Lower lobe of right lung (tissue), 2 donors: ENCODE measurements at regions not wholly inside any gene's neighbourhood (a gene's known extent, or its start where the extent isn't known, plus 50 kb on each side); places are given as distances from the start of the nearest gene placed in this dataset.

Experiments used
- ATAC-seq, 2 donors: fragments of 200-7000 bp; cut with Tn5 transposase; one replicate each; pipeline ENCODE4 v1.9.1; 2020 to 2022; ENCODE audit warnings: mild to moderate bottlenecking in 2 of 2, moderate library complexity in 2 of 2
- DNase-seq: peaks from one replicate; pipeline ENCODE4 v3.0.0-alpha.2; 2020
- H3K27ac ChIP-seq: fragments of 200-600 bp; one replicate; pipeline ENCODE4 v1.8.0; 2022
- H3K27me3 ChIP-seq: fragments of 200-600 bp; one replicate; pipeline ENCODE4 v1.8.0; 2022; ENCODE audit warnings: low read depth
- H3K36me3 ChIP-seq: fragments of 200-600 bp; one replicate; pipeline ENCODE4 v1.8.0; 2022; ENCODE audit warnings: mild to moderate bottlenecking
- H3K4me1 ChIP-seq: fragments of 200-600 bp; one replicate; pipeline ENCODE4 v1.8.0; 2022
- H3K4me3 ChIP-seq: fragments of 200-600 bp; one replicate; pipeline ENCODE4 v1.8.0; 2022; ENCODE audit warnings: mild to moderate bottlenecking
- H3K9me3 ChIP-seq: fragments of 200-600 bp; one replicate; pipeline ENCODE4 v1.8.0; 2022
- intact Hi-C: fragments of 100-400 bp; cut with DNase I; formaldehyde crosslinking; loops from one replicate; pipeline ENCODE4 v1.11.0; 2022
- TF ChIP-seq, protein P1 (sequence below): fragments of 200-600 bp; IDR thresholded peaks from one replicate; pipeline ENCODE4 v1.8.0; 2022; ENCODE audit warnings: antibody characterized with exemption, mild to moderate bottlenecking
- donor health status: DM: no; HTN: yes; CAD: no; lungs with severe emphysema.

DNA sequence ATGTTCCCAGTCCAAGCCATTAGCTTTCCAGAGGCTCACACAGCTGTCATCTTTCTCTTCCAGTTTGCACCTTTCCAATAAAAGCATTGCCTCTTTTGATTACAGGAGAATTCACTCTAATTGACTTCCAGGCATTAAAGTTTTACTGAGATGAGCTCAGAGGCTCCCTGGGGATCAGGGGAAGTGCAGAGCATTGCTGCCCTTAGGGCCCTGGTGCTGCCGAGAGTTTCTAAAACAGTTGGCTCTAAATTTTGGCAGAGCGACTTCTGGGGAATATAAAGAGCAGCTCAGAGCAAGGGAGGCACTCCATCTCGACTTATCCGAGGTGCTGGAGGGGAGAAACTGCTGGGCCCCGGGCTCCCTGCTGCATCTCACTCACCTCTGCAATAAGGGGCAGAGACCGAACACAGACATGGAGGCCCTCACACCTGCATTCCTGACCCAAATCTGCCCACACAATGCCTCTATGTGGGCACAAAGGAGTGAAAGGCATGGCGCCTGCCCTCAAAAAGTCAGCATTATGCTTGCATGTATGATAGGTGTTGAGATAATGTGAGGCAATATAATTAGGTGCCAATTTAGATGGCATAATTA lies 61.7 kb downstream of the SCN11A start:
- intact Hi-C loops = no loop called here
- TF ChIP-seq, protein P1, sequence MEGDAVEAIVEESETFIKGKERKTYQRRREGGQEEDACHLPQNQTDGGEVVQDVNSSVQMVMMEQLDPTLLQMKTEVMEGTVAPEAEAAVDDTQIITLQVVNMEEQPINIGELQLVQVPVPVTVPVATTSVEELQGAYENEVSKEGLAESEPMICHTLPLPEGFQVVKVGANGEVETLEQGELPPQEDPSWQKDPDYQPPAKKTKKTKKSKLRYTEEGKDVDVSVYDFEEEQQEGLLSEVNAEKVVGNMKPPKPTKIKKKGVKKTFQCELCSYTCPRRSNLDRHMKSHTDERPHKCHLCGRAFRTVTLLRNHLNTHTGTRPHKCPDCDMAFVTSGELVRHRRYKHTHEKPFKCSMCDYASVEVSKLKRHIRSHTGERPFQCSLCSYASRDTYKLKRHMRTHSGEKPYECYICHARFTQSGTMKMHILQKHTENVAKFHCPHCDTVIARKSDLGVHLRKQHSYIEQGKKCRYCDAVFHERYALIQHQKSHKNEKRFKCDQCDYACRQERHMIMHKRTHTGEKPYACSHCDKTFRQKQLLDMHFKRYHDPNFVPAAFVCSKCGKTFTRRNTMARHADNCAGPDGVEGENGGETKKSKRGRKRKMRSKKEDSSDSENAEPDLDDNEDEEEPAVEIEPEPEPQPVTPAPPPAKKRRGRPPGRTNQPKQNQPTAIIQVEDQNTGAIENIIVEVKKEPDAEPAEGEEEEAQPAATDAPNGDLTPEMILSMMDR = no peak
- no peaks in the 10 kb centered on the region for H3K27me3 ChIP-seq
- no peak for DNase-seq
- no peak overlapping the region for H3K27ac ChIP-seq
- no peak for ATAC-seq
- H3K36me3 ChIP-seq = no peaks in the 10 kb centered on the region
- H3K4me3 ChIP-seq = no peak overlapping the region
- H3K4me1 ChIP-seq = no peaks in the 10 kb centered on the region
- no peaks in the 10 kb centered on the region for H3K9me3 ChIP-seq

DNA sequence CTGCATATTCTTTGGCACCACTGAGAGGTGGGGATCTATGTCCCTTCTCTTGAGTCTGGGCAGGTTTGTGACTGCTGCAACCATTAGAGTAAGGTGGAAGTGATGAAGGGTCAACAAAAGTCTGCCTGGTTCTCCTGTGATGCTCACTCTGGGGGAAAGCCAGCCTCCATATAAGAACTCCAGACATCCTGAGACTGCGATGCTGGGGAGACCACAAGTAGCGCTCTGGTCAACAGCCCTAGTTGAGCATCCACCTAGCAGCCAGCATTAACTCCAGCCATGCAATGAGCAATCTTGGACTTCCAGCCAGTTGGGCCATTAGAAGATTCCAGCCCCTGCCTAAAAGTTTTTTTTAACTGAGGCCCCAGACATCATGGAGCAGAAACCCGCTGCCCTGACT lies 62.8 kb downstream of the SCN11A start:
- H3K27me3 ChIP-seq = no peaks in the 10 kb centered on the region
- H3K9me3 ChIP-seq = no peaks in the 10 kb centered on the region
- DNase-seq (no peak), ATAC-seq (no peak)
- intact Hi-C loops = no loop called here
- no peak overlapping the region for H3K27ac ChIP-seq
- no peaks in the 10 kb centered on the region for H3K36me3 ChIP-seq
- no peak overlapping the region for H3K4me3 ChIP-seq
- TF ChIP-seq, protein P1 = no peak
- H3K4me1 ChIP-seq = no peaks in the 10 kb centered on the region

DNA sequence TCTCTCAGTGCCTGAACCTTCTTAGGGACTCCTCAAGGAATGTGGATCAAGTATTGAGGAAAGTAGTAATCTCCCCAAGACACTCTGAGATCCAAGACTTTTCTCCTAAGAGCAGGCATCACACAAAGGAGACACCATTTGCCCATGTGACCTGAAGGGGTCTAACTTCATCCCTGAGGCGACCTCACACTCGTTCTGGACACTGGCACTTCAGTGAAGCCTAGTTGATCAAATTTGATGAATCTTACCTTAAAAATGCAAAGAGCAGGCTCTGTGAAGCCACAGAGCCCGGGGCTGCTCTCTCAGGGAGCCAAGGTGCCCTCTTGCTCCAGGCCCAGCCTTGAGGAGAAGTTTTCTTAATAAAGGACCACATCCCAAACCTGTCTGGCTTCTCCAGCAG lies 64.3 kb downstream of the SCN11A start:
- ATAC-seq (no peak), DNase-seq (no peak)
- Histone ChIP-seq H3K9me3 (no peaks in the 10 kb centered on the region), H3K36me3 (no peaks in the 10 kb centered on the region), H3K27ac (no peak overlapping the region), H3K4me3 (no peak overlapping the region), H3K4me1 (no peaks in the 10 kb centered on the region), H3K27me3 (no peaks in the 10 kb centered on the region)
- intact Hi-C loops = no loop called here
- TF ChIP-seq, protein P1 = no peak

DNA sequence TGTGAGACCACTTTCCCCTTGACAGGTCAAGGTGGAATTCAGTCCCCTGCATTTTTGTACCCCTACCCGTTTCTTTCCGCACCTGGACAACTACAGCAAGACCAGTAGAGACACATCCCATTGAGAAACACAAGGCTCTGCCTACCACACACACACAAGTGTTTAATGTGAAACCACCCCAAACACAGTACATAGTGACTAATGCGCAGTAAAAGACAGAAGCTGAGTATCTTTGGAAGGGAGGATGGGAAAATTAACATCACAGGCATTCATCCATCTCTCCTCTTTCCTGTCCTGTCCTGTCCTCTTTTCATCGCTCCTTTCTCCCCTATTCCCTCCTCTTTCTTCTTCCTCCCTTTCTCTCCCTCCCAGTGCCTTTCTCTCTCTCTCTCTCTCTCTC lies 64.8 kb downstream of the SCN11A start:
- Histone ChIP-seq H3K27me3 (no peaks in the 10 kb centered on the region), H3K27ac (no peak overlapping the region), H3K4me1 (no peaks in the 10 kb centered on the region), H3K4me3 (no peak overlapping the region), H3K36me3 (no peaks in the 10 kb centered on the region), H3K9me3 (no peaks in the 10 kb centered on the region)
- TF ChIP-seq, protein P1 = no peak
- intact Hi-C loops = no loop called here
- ATAC-seq (no peak), DNase-seq (no peak)

DNA sequence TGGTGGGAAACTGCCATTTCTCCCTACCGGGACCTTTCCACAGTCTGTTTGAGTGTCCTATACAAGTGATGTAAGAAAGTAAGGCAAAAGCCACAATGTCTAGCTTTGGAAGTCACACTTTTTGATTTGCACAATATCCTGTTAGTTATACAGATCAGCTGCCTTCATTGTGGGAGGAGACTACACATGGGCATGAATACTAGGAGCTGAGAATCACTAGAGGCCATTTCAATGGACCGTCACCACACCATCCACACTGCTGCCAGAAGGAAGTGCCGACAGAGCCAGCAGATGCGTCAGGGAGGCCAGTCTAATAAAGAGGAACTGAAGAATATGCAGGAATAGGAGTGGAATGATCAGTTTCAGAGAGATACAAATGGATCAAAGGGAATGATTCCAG lies 65.8 kb downstream of the SCN11A start:
- no peaks in the 10 kb centered on the region for H3K4me1 ChIP-seq
- H3K27me3 ChIP-seq = no peaks in the 10 kb centered on the region
- no peaks in the 10 kb centered on the region for H3K36me3 ChIP-seq
- no peak overlapping the region for H3K27ac ChIP-seq
- ATAC-seq = peak; percentile 64 to 79
- H3K4me3 ChIP-seq = no peak overlapping the region
- peak; percentile 62 for DNase-seq
- H3K9me3 ChIP-seq = no peaks in the 10 kb centered on the region
- TF ChIP-seq, protein P1 = no peak
- intact Hi-C loops = no loop called here

DNA sequence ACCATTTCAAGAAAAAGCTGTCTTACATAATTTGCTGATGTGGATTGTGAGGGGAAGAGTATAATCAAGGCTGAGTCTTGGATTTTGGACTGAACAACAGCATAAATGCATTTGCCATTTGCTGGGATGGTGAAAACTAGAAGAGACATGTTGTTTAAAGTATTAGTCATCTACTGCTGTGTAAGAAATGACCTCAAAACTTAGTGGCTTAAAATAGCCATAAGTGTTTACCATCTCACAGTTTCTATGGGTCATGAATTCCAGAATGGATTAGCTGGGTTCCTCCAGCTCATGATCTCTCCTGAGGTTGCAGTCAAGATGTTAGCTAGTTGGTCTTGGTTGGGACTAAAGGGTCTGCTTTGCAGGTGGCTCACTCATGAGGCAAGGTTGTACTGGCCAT lies 66.2 kb downstream of the SCN11A start:
- Histone ChIP-seq H3K27ac (no peak overlapping the region), H3K36me3 (no peaks in the 10 kb centered on the region), H3K4me3 (no peak overlapping the region), H3K27me3 (no peaks in the 10 kb centered on the region), H3K9me3 (no peaks in the 10 kb centered on the region), H3K4me1 (no peaks in the 10 kb centered on the region)
- TF ChIP-seq, protein P1 = no peak
- no peak for DNase-seq
- intact Hi-C loops = no loop called here
- no peak for ATAC-seq
